HCT116 (cell line): ENCODE measurements at regions not wholly inside any gene's neighbourhood (a gene's known extent, or its start where the extent isn't known, plus 50 kb on each side); places are given as distances from the start of the nearest gene placed in this dataset.

Source experiments
- ATAC-seq: fragments of 200-7000 bp; cut with Tn5 transposase; 2 replicates; pipeline ENCODE4 v1.9.1; 2020; ENCODE audit warnings: mild to moderate bottlenecking, moderate library complexity
- BruUV-seq: library from RNA; stranded (reverse); fragments of 400-500 nt; replicated peaks from 2 replicates; lab custom pipeline; 2021; lab: Mats Ljungman, UMichigan
- CTCF ChIA-PET: fragments of 300-600 bp; sonication (Branson Sonifier 250); formaldehyde crosslinking; loops from one replicate; lab custom pipeline; 2021; ENCODE audit warnings: antibody characterized with exemption; lab: Charles Lee
- POLR2A ChIA-PET: fragments of 300-600, 350-600 bp; sonication (Branson Sonifier 250); formaldehyde crosslinking; loops from one replicate; lab custom pipeline; 2021; ENCODE audit warnings: antibody characterized with exemption; lab: Charles Lee
- RAD21 ChIA-PET, 2 experiments: fragments of 300-600 bp; sonication (Branson Sonifier 250); formaldehyde crosslinking; loops; one replicate each; lab custom pipeline; 2023; ENCODE audit warnings: low total read pairs in 2 of 2; ENCODE audit not compliant: uncharacterized antibody in 2 of 2, unreplicated experiment in 2 of 2, low non-redundant PET in 1 of 2; lab: Charles Lee
- DNase-seq: peaks from one replicate; pipeline ENCODE4 v3.0.0-alpha.2; 2010; ENCODE audit warnings: low read depth, low spot score
- H2AFZ ChIP-seq: fragments of 200-600 bp; shearing (Covaris generic), sonication (generic); 2 replicates; pipeline ENCODE4 v1.6.1; 2017; ENCODE audit warnings: low read depth, mixed run types, mixed read lengths, antibody characterized with exemption, low read length; ENCODE audit not compliant: poor library complexity, severe bottlenecking
- H3K27ac ChIP-seq: 2 replicates; pipeline ENCODE4 v1.5.1; 2012; ENCODE audit warnings: low read depth, low read length
- H3K27me3 ChIP-seq: fragments of 200-600 bp; sonication (generic); 2 replicates; pipeline ENCODE4 v1.6.1; 2016; ENCODE audit warnings: mixed run types, low read length, mixed read lengths; ENCODE audit not compliant: insufficient read depth
- H3K36me3 ChIP-seq, 2 experiments: fragments of 200-500 bp in 1 of 2; fragments of 200-600 bp in 1 of 2; sonication (Bioruptor generic) in 1 of 2; sonication (generic) in 1 of 2; 2 replicates each; pipeline versions ENCODE4 v1.5.1 to v1.6.1; 2014 to 2016; ENCODE audit warnings: low read length in 2 of 2, inconsistent platforms in 1 of 2, mixed read lengths in 1 of 2, mixed run types in 1 of 2; ENCODE audit not compliant: insufficient read depth in 2 of 2, control insufficient read depth in 1 of 2
- H3K4me1 ChIP-seq, 2 experiments: fragments of 200-600 bp in 1 of 2; sonication (generic) in 1 of 2; 2 replicates each; pipeline versions ENCODE4 v1.5.1 to v1.6.1; 2012 to 2017; ENCODE audit warnings: low read length in 2 of 2, inconsistent platforms in 1 of 2, mild to moderate bottlenecking in 1 of 2, mixed read lengths in 1 of 2, mixed run types in 1 of 2, moderate library complexity in 1 of 2; ENCODE audit not compliant: insufficient read depth in 2 of 2, control insufficient read depth in 1 of 2
- H3K4me2 ChIP-seq: fragments of 200-600 bp; sonication (generic); 2 replicates; pipeline ENCODE4 v1.6.1; 2017; ENCODE audit warnings: mixed run types, low read length, mixed read lengths
- H3K4me3 ChIP-seq, 2 experiments: fragments of 200-600 bp in 1 of 2; sonication (generic) in 1 of 2; replicated peaks in 1 of 2; 2 replicates each; pipeline ENCODE4 v1.5.1; 2011 to 2016; ENCODE audit warnings: low read length in 2 of 2, control low read depth in 1 of 2, low read depth in 1 of 2, mild to moderate bottlenecking in 1 of 2, mixed read lengths in 1 of 2, mixed run types in 1 of 2
- H3K79me2 ChIP-seq: fragments of 200-600 bp; sonication (generic); 2 replicates; pipeline ENCODE4 v1.6.1; 2017; ENCODE audit warnings: mild to moderate bottlenecking, mixed run types, low read length, moderate library complexity, mixed read lengths; ENCODE audit not compliant: insufficient read depth
- H3K9ac ChIP-seq: fragments of 200-600 bp; sonication (generic); 2 replicates; pipeline ENCODE4 v1.6.1; 2016; ENCODE audit warnings: low read length, mixed read lengths
- H3K9me2 ChIP-seq: fragments of 200-600 bp; sonication (generic), shearing (Covaris generic); 2 replicates; pipeline ENCODE4 v1.6.1; 2017; ENCODE audit warnings: mixed run types, mild to moderate bottlenecking, moderate library complexity; ENCODE audit not compliant: insufficient read depth
- H3K9me3 ChIP-seq, 2 experiments: fragments of 200-500 bp in 1 of 2; fragments of 200-600 bp in 1 of 2; sonication (Bioruptor generic) in 1 of 2; sonication (generic) in 1 of 2; 2 replicates each; pipeline ENCODE4 v1.6.1; 2014 to 2017; ENCODE audit warnings: low read length in 2 of 2, mixed read lengths in 2 of 2, inconsistent platforms in 1 of 2, low read depth in 1 of 2, mild to moderate bottlenecking in 1 of 2, mixed run types in 1 of 2, moderate library complexity in 1 of 2; ENCODE audit not compliant: control insufficient read depth in 1 of 2, insufficient read depth in 1 of 2
- H4K20me1 ChIP-seq: fragments of 200-600 bp; sonication (generic), shearing (Covaris generic); 2 replicates; pipeline ENCODE4 v1.6.1; 2017; ENCODE audit warnings: mixed run types, mild to moderate bottlenecking, moderate library complexity; ENCODE audit not compliant: insufficient read depth
- CBX3 ChIP-seq: IDR thresholded peaks from 2 replicates; pipeline ENCODE4 v1.6.1; 2012; ENCODE audit warnings: low read depth
- CEBPB ChIP-seq: IDR thresholded peaks from 2 replicates; pipeline ENCODE4 v1.6.1; 2012; ENCODE audit warnings: low read depth
- CTCF ChIP-seq, 3 experiments: fragments of 200-600 bp in 1 of 3; sonication (generic) in 1 of 3; IDR thresholded peaks in 2 of 3; conservative IDR thresholded peaks in 1 of 3; 2 replicates each; pipeline ENCODE4 v1.5.1; 2012 to 2017; ENCODE audit warnings: low read depth in 2 of 3, low read length in 2 of 3, antibody characterized with exemption in 1 of 3, borderline replicate concordance in 1 of 3, control low read depth in 1 of 3, mild to moderate bottlenecking in 1 of 3, mixed read lengths in 1 of 3, mixed run types in 1 of 3, moderate library complexity in 1 of 3; ENCODE audit not compliant: insufficient read depth in 1 of 3
- EGR1 ChIP-seq: IDR thresholded peaks from 2 replicates; pipeline ENCODE4 v1.6.1; 2012; ENCODE audit warnings: low read depth
- ELF1 ChIP-seq: IDR thresholded peaks from 2 replicates; pipeline ENCODE4 v1.6.1; 2012; ENCODE audit warnings: low read depth, borderline replicate concordance
- EZH2 ChIP-seq: fragments of 200-600 bp; sonication (generic); IDR thresholded peaks from 2 replicates; pipeline ENCODE4 v1.6.1; 2017; ENCODE audit warnings: antibody characterized with exemption, mixed run types
- EZH2phosphoT487 ChIP-seq: fragments of 200-600 bp; IDR thresholded peaks from 2 replicates; pipeline ENCODE4 v1.6.1; 2018; ENCODE audit warnings: antibody characterized with exemption, borderline replicate concordance
- FOSL1 ChIP-seq: IDR thresholded peaks from 2 replicates; pipeline ENCODE4 v1.6.1; 2012; ENCODE audit warnings: low read depth
- JUND ChIP-seq: IDR thresholded peaks from 2 replicates; pipeline ENCODE4 v1.6.1; 2012
- MAX ChIP-seq: IDR thresholded peaks from 2 replicates; pipeline ENCODE4 v1.6.1; 2012
- POLR2A ChIP-seq: IDR thresholded peaks from 2 replicates; pipeline ENCODE4 v1.7.0; 2011; ENCODE audit warnings: borderline replicate concordance; ENCODE audit not compliant: insufficient read depth, insufficient read length; ENCODE audit errors: extremely low read depth
- POLR2AphosphoS5 ChIP-seq: IDR thresholded peaks from 2 replicates; pipeline ENCODE4 v1.6.1; 2011; ENCODE audit warnings: mild to moderate bottlenecking, low read depth, low read length, moderate library complexity
- RAD21 ChIP-seq: IDR thresholded peaks from 2 replicates; pipeline ENCODE4 v1.6.1; 2012; ENCODE audit warnings: low read depth, mild to moderate bottlenecking
- SIN3A ChIP-seq: IDR thresholded peaks from 2 replicates; pipeline ENCODE4 v1.6.1; 2012; ENCODE audit warnings: low read depth
- SRF ChIP-seq: IDR thresholded peaks from 2 replicates; pipeline ENCODE4 v1.6.1; 2012; ENCODE audit warnings: low read depth
- TCF7L2 ChIP-seq: IDR thresholded peaks from 2 replicates; pipeline ENCODE4 v1.7.0; 2011; ENCODE audit warnings: borderline replicate concordance, inconsistent platforms; ENCODE audit not compliant: insufficient read depth, insufficient read length; ENCODE audit errors: extremely low read depth
- ZFX ChIP-seq: fragments of 450-650 bp; IDR thresholded peaks from 2 replicates; pipeline ENCODE4 v1.6.1; 2017
- ZNF274 ChIP-seq: fragments of 200-500 bp; sonication (Bioruptor generic); IDR thresholded peaks from 2 replicates; pipeline ENCODE4 v1.6.1; 2014; ENCODE audit warnings: mild to moderate bottlenecking, low read depth, low read length, inconsistent platforms
- intact Hi-C: fragments of 100-400 bp; cut with micrococcal nuclease; formaldehyde crosslinking; loops from 2 replicates; pipeline ENCODE4 v1.10.0; 2022

GRCh38 chr4:184273166-184274147 is 55.8 kb upstream of the ENPP6 start (continued):
- TF ChIP-seq MAX (no peak), FOSL1 (no peak), CTCF (IDR thresholded peaks at IDR 0.05 in 2 of 3, conservative IDR thresholded peaks at IDR 0.05 in 1 of 3; ENCODE audit: borderline replicate concordance in 1 of 3, insufficient read depth in 1 of 3, low read depth in 2 of 3, low read length in 2 of 3) (no peak), EGR1 (no peak), TCF7L2 (no peak), ZNF274 (no peak), ELF1 (no peak), RAD21 (no peak), JUND (no peak), EZH2 (no peak), CEBPB (no peak)
- TF ChIP-seq, all 23 proteins: peak for 0

- ATAC-seq = no peak
- no TSS peak for BruUV-seq
- CTCF ChIA-PET = no interaction called here
- TF ChIP-seq POLR2A = no peak
- no peak for TF ChIP-seq SRF
- TF ChIP-seq JUND = no peak
- no peak for TF ChIP-seq SIN3A
- TF ChIP-seq ZFX = no peak
- no peak for TF ChIP-seq EZH2phosphoT487
- TF ChIP-seq POLR2AphosphoS5 = no peak
- TF ChIP-seq CTCF (IDR thresholded peaks at IDR 0.05 in 2 of 3, conservative IDR thresholded peaks at IDR 0.05 in 1 of 3; ENCODE audit: borderline replicate concordance in 1 of 3, insufficient read depth in 1 of 3, low read depth in 2 of 3, low read length in 2 of 3) = no peak
- TF ChIP-seq CBX3 = no peak
These were observed 53.2 kb upstream of the ENPP6 start for GRCh38 chr4:184270808-184271413.

More at GRCh38 chr4:184270808-184271413, 53.2 kb upstream of the ENPP6 start:
- ChIA-PET POLR2A (no interaction called here), RAD21 (no interaction called here)
- intact Hi-C loops = no loop called here
- Histone ChIP-seq H3K9me3 (no peaks in the 10 kb centered on the region), H3K27ac (no peak overlapping the region), H3K36me3 (no peaks in the 10 kb centered on the region), H3K9me2 (no peaks in the 10 kb centered on the region), H4K20me1 (no peaks in the 10 kb centered on the region), H3K4me3 (no peak overlapping the region), H3K79me2 (no peaks in the 10 kb centered on the region), H3K27me3 (no peaks in the 10 kb centered on the region), H3K4me2 (no peak overlapping the region), H3K4me1 (peaks cover 0 to 18% of the 10 kb centered on the region in 2 experiments; a peak in 1 of 4 replicates), H2AFZ (no peak overlapping the region), H3K9ac (no peak overlapping the region)
- no peak for DNase-seq
